Stimulated activated CD8-positive, alpha-beta memory T cell treated with anti-CD3 and anti-CD28 coated beads, Interleukin-7, amount 100 ng/mL, for 1 hour (primary cell): ENCODE measurements at regions not wholly inside any gene's neighbourhood (a gene's known extent, or its start where the extent isn't known, plus 50 kb on each side); places are given as distances from the start of the nearest gene placed in this dataset.

Experiments
- DNase-seq, 2 donors: peaks; one replicate each; pipeline ENCODE4 v3.0.0-alpha.2; 2020; ENCODE audit warnings: low read depth in 2 of 2

GRCh38 chr10:36236931-36237330 lies 594.8 kb upstream of the FZD8 start:
- no peak for DNase-seq

GRCh38 chr10:36236341-36236740 lies 594.2 kb upstream of the FZD8 start:
- DNase-seq: no peak

- DNase-seq: no peak
Measured at GRCh38 chr10:36232935-36233334, 590.8 kb upstream of the FZD8 start.

- DNase-seq: no peak
Measured at GRCh38 chr10:36224431-36224985, 582.4 kb upstream of the FZD8 start.

- no peak for DNase-seq
Measured at GRCh38 chr10:36221101-36221500, 579.0 kb upstream of the FZD8 start.

GRCh38 chr10:36220151-36220550 lies 578.1 kb upstream of the FZD8 start:
- DNase-seq: no peak

- DNase-seq: no peak
Measured at GRCh38 chr10:36211856-36212255, 569.8 kb upstream of the FZD8 start.

GRCh38 chr10:36209480-36209879 lies 567.4 kb upstream of the FZD8 start:
- DNase-seq: no peak

GRCh38 chr10:36202881-36203280 lies 560.8 kb upstream of the FZD8 start:
- DNase-seq: no peak

GRCh38 chr10:36200577-36200976 lies 558.5 kb upstream of the FZD8 start:
- no peak for DNase-seq

- no peak for DNase-seq
Measured at GRCh38 chr10:36198322-36198721, 556.2 kb upstream of the FZD8 start.

GRCh38 chr10:36195364-36195763 lies 553.3 kb upstream of the FZD8 start:
- no peak for DNase-seq

GRCh38 chr10:36194276-36194675 lies 552.2 kb upstream of the FZD8 start:
- DNase-seq: no peak

GRCh38 chr10:36191009-36191408 lies 548.9 kb upstream of the FZD8 start:
- no peak for DNase-seq

- DNase-seq: no peak
Measured at GRCh38 chr10:36188461-36188860, 546.4 kb upstream of the FZD8 start.

GRCh38 chr10:36188080-36188453 lies 546.0 kb upstream of the FZD8 start:
- no peak for DNase-seq

GRCh38 chr10:36187380-36188079 lies 545.4 kb upstream of the FZD8 start:
- DNase-seq: no peak

- no peak for DNase-seq
Measured at GRCh38 chr10:36185097-36185496, 543.0 kb upstream of the FZD8 start.

GRCh38 chr10:36183726-36184125 lies 541.6 kb upstream of the FZD8 start:
- DNase-seq: no peak

GRCh38 chr10:36183056-36183455 lies 541.0 kb upstream of the FZD8 start:
- DNase-seq: no peak

GRCh38 chr10:36182606-36183005 lies 540.5 kb upstream of the FZD8 start:
- DNase-seq: no peak

- DNase-seq: no peak
Measured at GRCh38 chr10:36182179-36182566, 540.1 kb upstream of the FZD8 start.

GRCh38 chr10:36181426-36182178 lies 539.5 kb upstream of the FZD8 start:
- no peak for DNase-seq
